Esophagus squamous epithelium (tissue), 5 donors: ENCODE measurements at regions not wholly inside any gene's neighbourhood (a gene's known extent, or its start where the extent isn't known, plus 50 kb on each side); places are given as distances from the start of the nearest gene placed in this dataset.

Experiments
- DNase-seq: peaks from one replicate; lab custom pipeline; 2025; lab: John Stamatoyannopoulos, UW
- H3K27ac ChIP-seq, 4 donors: fragments of 200-600 bp; sonication (generic); one replicate each; pipeline ENCODE4 v1.5.1; 2016 to 2019; ENCODE audit warnings: mild to moderate bottlenecking in 1 of 4
- H3K27me3 ChIP-seq, 4 donors: fragments of 200-600 bp; sonication (generic); 1 replicate in 3 of 4; 2 replicates in 1 of 4; pipeline versions ENCODE4 v1.5.1 to v1.6.0; 2017 to 2021; ENCODE audit warnings: antibody characterized with exemption in 1 of 4
- H3K36me3 ChIP-seq, 3 donors: fragments of 200-600 bp; sonication (generic); one replicate each; pipeline ENCODE4 v1.5.1; 2016 to 2019
- H3K4me1 ChIP-seq, 3 donors: fragments of 200-600 bp; sonication (generic); one replicate each; pipeline ENCODE4 v1.5.1; 2017 to 2019
- H3K4me3 ChIP-seq, 4 donors: fragments of 200-600 bp; sonication (generic); 1 replicate in 3 of 4; 2 replicates in 1 of 4; pipeline ENCODE4 v1.5.1; 2016 to 2019; ENCODE audit warnings: mild to moderate bottlenecking in 2 of 4, moderate library complexity in 1 of 4
- H3K9me3 ChIP-seq, 3 donors: fragments of 200-600 bp; sonication (generic); one replicate each; pipeline ENCODE4 v1.5.1; 2016 to 2019
- CTCF ChIP-seq, 6 experiments: fragments of 450-650 bp in 4 of 6; fragments of 200-600 bp in 2 of 6; sonication (generic) in 2 of 6; IDR thresholded peaks; one replicate each; pipeline ENCODE4 v1.5.1; 2016 to 2019; ENCODE audit warnings: antibody characterized with exemption in 6 of 6, mild to moderate bottlenecking in 4 of 6, moderate library complexity in 4 of 6
- POLR2A ChIP-seq, 4 donors: fragments of 450-650 bp; IDR thresholded peaks; one replicate each; pipeline ENCODE4 v1.6.1; 2017; ENCODE audit warnings: antibody characterized with exemption in 4 of 4, mild to moderate bottlenecking in 4 of 4, moderate library complexity in 3 of 4
- WGBS, 2 donors: methylation state at CpG; one replicate each; pipeline ENCODE4 v1.1.5; 2018; 5-methylcytosine and 5-hydroxymethylcytosine counted together
- intact Hi-C: fragments of 100-400 bp; cut with DNase I; formaldehyde crosslinking; loops from one replicate; pipeline ENCODE4 v1.15.0; 2022
- donor health status: DM: yes; HTN: yes; CAD: no.

- Histone ChIP-seq H3K27ac (no peak overlapping the region), H3K27me3 (no peaks in the 10 kb centered on the region), H3K36me3 (no peaks in the 10 kb centered on the region), H3K4me3 (no peak overlapping the region), H3K9me3 (no peaks in the 10 kb centered on the region), H3K4me1 (no peaks in the 10 kb centered on the region)
- WGBS, 2 donors, result 68 to 74% methylated on average over 1 of the region's 1 CpG
- no peak for DNase-seq
- TF ChIP-seq POLR2A (IDR thresholded peaks at IDR 0.05) (no peak), CTCF (IDR thresholded peaks at IDR 0.05) (no peak)
- intact Hi-C loops, result no loop called here
Measured at GRCh38 chr4:120498678-120499077, 423.8 kb downstream of the PRDM5 start.

DNA sequence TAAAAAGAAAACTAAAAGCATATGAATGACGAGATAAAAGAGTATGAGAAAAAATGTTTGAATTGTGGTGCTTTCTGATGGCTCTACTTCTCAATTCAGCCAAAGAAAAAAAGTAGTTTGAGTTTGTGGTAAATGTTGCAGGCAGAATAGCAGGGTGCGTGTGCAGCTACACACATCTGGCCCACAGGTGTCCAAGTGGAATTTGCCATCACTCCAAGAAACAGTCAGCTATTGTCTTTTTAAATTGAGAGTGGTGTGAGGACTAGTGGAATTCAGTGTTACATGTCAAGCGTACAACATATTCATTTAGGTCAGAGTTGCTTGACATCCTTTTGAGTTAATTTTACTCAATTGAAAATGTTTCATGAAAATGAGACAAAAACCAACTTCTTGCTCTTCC, 424.8 kb upstream of the MAD2L1 start:
- no peak for DNase-seq
- no peaks in the 10 kb centered on the region for H3K27me3 ChIP-seq
- no peak overlapping the region for H3K27ac ChIP-seq
- H3K4me3 ChIP-seq, result no peak overlapping the region
- no peaks in the 10 kb centered on the region for H3K4me1 ChIP-seq
- no peaks in the 10 kb centered on the region for H3K9me3 ChIP-seq
- intact Hi-C loops, result no loop called here
- WGBS, 2 donors, result 58 to 69% methylated on average over 3 of the region's 3 CpGs
- no peaks in the 10 kb centered on the region for H3K36me3 ChIP-seq
- no peak for TF ChIP-seq POLR2A (IDR thresholded peaks at IDR 0.05)
- no peak for TF ChIP-seq CTCF (IDR thresholded peaks at IDR 0.05)

DNA sequence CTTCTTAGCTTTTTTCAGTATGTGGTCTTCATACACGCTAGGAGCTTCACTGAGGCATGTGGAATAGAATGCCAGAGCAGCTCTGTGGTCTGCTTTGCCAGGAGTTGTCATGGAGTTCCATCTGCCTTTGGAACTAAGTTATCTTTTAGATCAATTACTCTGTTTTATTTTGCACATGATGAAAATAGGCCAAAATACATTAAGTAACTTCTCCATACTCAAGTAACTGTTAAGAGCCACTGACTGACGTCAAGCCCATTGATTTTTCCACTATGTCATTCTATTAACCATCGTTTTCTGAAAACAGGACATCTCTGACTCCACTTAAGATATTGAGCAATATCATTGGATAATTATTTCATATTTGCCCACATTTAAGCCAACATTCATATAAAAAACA, 415.1 kb upstream of the MAD2L1 start:
- TF ChIP-seq CTCF (IDR thresholded peaks at IDR 0.05) (no peak), POLR2A (IDR thresholded peaks at IDR 0.05) (no peak)
- no peak for DNase-seq
- H3K4me1 ChIP-seq, result no peaks in the 10 kb centered on the region
- no peaks in the 10 kb centered on the region for H3K27me3 ChIP-seq
- intact Hi-C loops, result no loop called here
- H3K27ac ChIP-seq, result no peak overlapping the region
- H3K9me3 ChIP-seq, result no peaks in the 10 kb centered on the region
- H3K36me3 ChIP-seq, result no peaks in the 10 kb centered on the region
- 51 to 55% methylated on average over 3 of the region's 3 CpGs for WGBS, 2 donors
- no peak overlapping the region for H3K4me3 ChIP-seq

GRCh38 chr4:120472447-120473131, 405.9 kb upstream of the MAD2L1 start:
- no peak overlapping the region for H3K4me3 ChIP-seq

GRCh38 chr4:120466429-120466828, 399.8 kb upstream of the MAD2L1 start:
- no peaks in the 10 kb centered on the region for H3K36me3 ChIP-seq
- no peak overlapping the region for H3K4me3 ChIP-seq
- no peak overlapping the region for H3K27ac ChIP-seq
- intact Hi-C loops, result no loop called here
- TF ChIP-seq CTCF (IDR thresholded peaks at IDR 0.05) (no peak), POLR2A (IDR thresholded peaks at IDR 0.05) (no peak)
- H3K4me1 ChIP-seq, result no peaks in the 10 kb centered on the region
- H3K9me3 ChIP-seq, result no peaks in the 10 kb centered on the region
- WGBS, 2 donors, result 44 to 64% methylated on average over 3 of the region's 3 CpGs
- no peak for DNase-seq
- no peaks in the 10 kb centered on the region for H3K27me3 ChIP-seq

More at GRCh38 chr4:120472447-120473131, 405.9 kb upstream of the MAD2L1 start:
- Histone ChIP-seq H3K36me3 (no peaks in the 10 kb centered on the region), H3K27ac (no peak overlapping the region), H3K9me3 (no peaks in the 10 kb centered on the region), H3K4me1 (no peaks in the 10 kb centered on the region), H3K27me3 (no peaks in the 10 kb centered on the region)
- intact Hi-C loops, result no loop called here
- no peak for DNase-seq
- 37 to 50% methylated on average over 1 of the region's 1 CpG for WGBS, 2 donors
- no peak for TF ChIP-seq CTCF (IDR thresholded peaks at IDR 0.05)
- TF ChIP-seq POLR2A (IDR thresholded peaks at IDR 0.05), result no peak
